HUES64 (cell line): ENCODE measurements at regions not wholly inside any gene's neighbourhood (a gene's known extent, or its start where the extent isn't known, plus 50 kb on each side); places are given as distances from the start of the nearest gene placed in this dataset.

ENCODE experiments used
- H3K27ac ChIP-seq: 2 replicates; pipeline ENCODE4 v1.7.0; 2013; ENCODE audit warnings: low read depth, low read length, inconsistent platforms
- H3K27me3 ChIP-seq: 2 replicates; pipeline ENCODE4 v1.6.1; 2013; ENCODE audit warnings: mild to moderate bottlenecking, low read length; ENCODE audit not compliant: insufficient read depth
- H3K36me3 ChIP-seq: 2 replicates; pipeline ENCODE4 v1.6.1; 2013; ENCODE audit warnings: mild to moderate bottlenecking, low read length; ENCODE audit not compliant: insufficient read depth
- H3K4me1 ChIP-seq: 2 replicates; pipeline ENCODE4 v1.6.1; 2013; ENCODE audit warnings: mild to moderate bottlenecking, low read length, moderate library complexity; ENCODE audit not compliant: insufficient read depth
- H3K4me3 ChIP-seq: 2 replicates; pipeline ENCODE4 v1.5.1; 2013; ENCODE audit warnings: mild to moderate bottlenecking, low read length, moderate library complexity
- H3K9ac ChIP-seq: 2 replicates; pipeline ENCODE4 v1.6.1; 2013; ENCODE audit warnings: mild to moderate bottlenecking, low read depth, low read length
- H3K9me3 ChIP-seq: 2 replicates; pipeline ENCODE4 v1.6.1; 2013; ENCODE audit warnings: low read depth, low read length; ENCODE audit not compliant: insufficient read depth
- WGBS: fragments of 150-250, 120-280 bp; methylation state at CpG from one replicate; pipeline ENCODE4 v1.1.7; 2013; ENCODE audit warnings: missing lambda C conversion rate; 5-methylcytosine and 5-hydroxymethylcytosine counted together

- Histone ChIP-seq H3K4me1 (no peaks in the 10 kb centered on the region), H3K27ac (no peak overlapping the region), H3K9me3 (no peaks in the 10 kb centered on the region), H3K27me3 (no peaks in the 10 kb centered on the region), H3K9ac (no peak overlapping the region), H3K4me3 (no peak overlapping the region), H3K36me3 (no peaks in the 10 kb centered on the region)
- WGBS, result 95% methylated on average over 1 of the region's 1 CpG
Observed at GRCh38 chr5:110923971-110924370, 147.5 kb upstream of the TSLP start.

GRCh38 chr5:110925398-110925797 lies 146.1 kb upstream of the TSLP start:
- Histone ChIP-seq H3K9me3 (no peaks in the 10 kb centered on the region), H3K27ac (no peak overlapping the region), H3K9ac (no peak overlapping the region), H3K4me3 (no peak overlapping the region), H3K4me1 (no peaks in the 10 kb centered on the region), H3K27me3 (no peaks in the 10 kb centered on the region), H3K36me3 (no peaks in the 10 kb centered on the region)
- 100% methylated on average over 2 of the region's 2 CpGs for WGBS

- H3K9ac ChIP-seq, result no peak overlapping the region
- no peaks in the 10 kb centered on the region for H3K9me3 ChIP-seq
- H3K27ac ChIP-seq, result no peak overlapping the region
- WGBS, result 97% methylated on average over 1 of the region's 1 CpG
- H3K27me3 ChIP-seq, result no peaks in the 10 kb centered on the region
- no peaks in the 10 kb centered on the region for H3K36me3 ChIP-seq
- H3K4me3 ChIP-seq, result no peak overlapping the region
- H3K4me1 ChIP-seq, result no peaks in the 10 kb centered on the region
Observed at GRCh38 chr5:110925916-110926315, 145.6 kb upstream of the TSLP start.

- no peak overlapping the region for H3K9ac ChIP-seq
- no peak overlapping the region for H3K27ac ChIP-seq
- no peak overlapping the region for H3K4me3 ChIP-seq
- 91% methylated on average over 1 of the region's 1 CpG for WGBS
- H3K4me1 ChIP-seq, result no peaks in the 10 kb centered on the region
- H3K36me3 ChIP-seq, result no peaks in the 10 kb centered on the region
- peaks cover 15% of the 10 kb centered on the region for H3K9me3 ChIP-seq
- H3K27me3 ChIP-seq, result no peaks in the 10 kb centered on the region
Observed at GRCh38 chr5:110932755-110933488, 138.6 kb upstream of the TSLP start.

GRCh38 chr5:110940136-110940535 lies 131.4 kb upstream of the TSLP start:
- no peaks in the 10 kb centered on the region for H3K36me3 ChIP-seq
- no peak overlapping the region for H3K27ac ChIP-seq
- no peaks in the 10 kb centered on the region for H3K9me3 ChIP-seq
- no peaks in the 10 kb centered on the region for H3K27me3 ChIP-seq
- no peak overlapping the region for H3K4me3 ChIP-seq
- 90% methylated on average over 6 of the region's 6 CpGs for WGBS
- no peak overlapping the region for H3K9ac ChIP-seq
- H3K4me1 ChIP-seq, result no peaks in the 10 kb centered on the region

GRCh38 chr5:110945874-110946436 lies 125.6 kb upstream of the TSLP start:
- Histone ChIP-seq H3K36me3 (no peaks in the 10 kb centered on the region), H3K27me3 (no peaks in the 10 kb centered on the region), H3K9me3 (no peaks in the 10 kb centered on the region), H3K4me1 (no peaks in the 10 kb centered on the region), H3K9ac (no peak overlapping the region), H3K4me3 (no peak overlapping the region), H3K27ac (no peak overlapping the region)
- WGBS, result 87% methylated on average over 3 of the region's 3 CpGs

- Histone ChIP-seq H3K9ac (no peak overlapping the region), H3K36me3 (no peaks in the 10 kb centered on the region), H3K9me3 (no peaks in the 10 kb centered on the region), H3K27ac (no peak overlapping the region), H3K4me1 (no peaks in the 10 kb centered on the region), H3K27me3 (no peaks in the 10 kb centered on the region), H3K4me3 (no peak overlapping the region)
- WGBS, result 100% methylated on average over 1 of the region's 2 CpGs
Observed at GRCh38 chr5:110951373-110951791, 120.1 kb upstream of the TSLP start.

- H3K4me1 ChIP-seq, result no peaks in the 10 kb centered on the region
- no peaks in the 10 kb centered on the region for H3K27me3 ChIP-seq
- whole genome bisulfite sequencing, result 93% methylated on average over 20 of the region's 20 CpGs
- no peaks in the 10 kb centered on the region for H3K36me3 ChIP-seq
- no peak overlapping the region for H3K27ac ChIP-seq
- no peak overlapping the region for H3K4me3 ChIP-seq
- H3K9ac ChIP-seq, result no peak overlapping the region
- H3K9me3 ChIP-seq, result no peaks in the 10 kb centered on the region
Observed at GRCh38 chr5:110956280-110956912, 115.1 kb upstream of the TSLP start.

- H3K36me3 ChIP-seq, result no peaks in the 10 kb centered on the region
- no peaks in the 10 kb centered on the region for H3K9me3 ChIP-seq
- WGBS, result 95% methylated on average over 11 of the region's 12 CpGs
- no peak overlapping the region for H3K27ac ChIP-seq
- H3K27me3 ChIP-seq, result no peaks in the 10 kb centered on the region
- H3K9ac ChIP-seq, result no peak overlapping the region
- H3K4me1 ChIP-seq, result no peaks in the 10 kb centered on the region
- no peak overlapping the region for H3K4me3 ChIP-seq
Observed at GRCh38 chr5:110956913-110957813, 114.3 kb upstream of the TSLP start.

GRCh38 chr5:110957934-110958333 lies 113.6 kb upstream of the TSLP start:
- H3K9ac ChIP-seq, result no peak overlapping the region
- no peaks in the 10 kb centered on the region for H3K4me1 ChIP-seq
- no peak overlapping the region for H3K4me3 ChIP-seq
- no peaks in the 10 kb centered on the region for H3K27me3 ChIP-seq
- WGBS, result 92% methylated on average over 1 of the region's 2 CpGs
- no peaks in the 10 kb centered on the region for H3K9me3 ChIP-seq
- H3K27ac ChIP-seq, result no peak overlapping the region
- H3K36me3 ChIP-seq, result no peaks in the 10 kb centered on the region

GRCh38 chr5:110963495-110963894 lies 108.0 kb upstream of the TSLP start:
- no peaks in the 10 kb centered on the region for H3K4me1 ChIP-seq
- H3K27ac ChIP-seq, result no peak overlapping the region
- 93% methylated on average over 2 of the region's 3 CpGs for WGBS
- H3K27me3 ChIP-seq, result no peaks in the 10 kb centered on the region
- H3K36me3 ChIP-seq, result no peaks in the 10 kb centered on the region
- no peaks in the 10 kb centered on the region for H3K9me3 ChIP-seq
- no peak overlapping the region for H3K4me3 ChIP-seq
- no peak overlapping the region for H3K9ac ChIP-seq
